SK-N-SH treated with all-trans-retinoic acid at 6 μM for 48 hours (cell line): ENCODE measurements at regions not wholly inside any gene's neighbourhood (a gene's known extent, or its start where the extent isn't known, plus 50 kb on each side); places are given as distances from the start of the nearest gene placed in this dataset.

Source experiments
- ATAC-seq: fragments of 200-7000 bp; cut with Tn5 transposase; 3 replicates; pipeline ENCODE4 v1.9.1; 2020; ENCODE audit warnings: mild to moderate bottlenecking, moderate library complexity
- ARNTL ChIP-seq: fragments of 450-650 bp; formaldehyde crosslinking; IDR thresholded peaks from 2 replicates; pipeline ENCODE4 v1.5.0; 2020; ENCODE audit warnings: low read depth, mild to moderate bottlenecking, moderate library complexity, borderline replicate concordance
- BACH2 ChIP-seq: fragments of 250-450 bp; sonication (Bioruptor Pico); IDR thresholded peaks from 2 replicates; pipeline ENCODE4 v1.9.0; 2021; ENCODE audit warnings: mild to moderate bottlenecking, borderline replicate concordance
- CSDC2 ChIP-seq: fragments of 250-450 bp; sonication (Bioruptor Pico); IDR thresholded peaks from 2 replicates; pipeline ENCODE4 v1.5.0; 2020; ENCODE audit warnings: mild to moderate bottlenecking, moderate library complexity
- ESRRG ChIP-seq: fragments of 250-450 bp; sonication (Bioruptor Pico); IDR thresholded peaks from 2 replicates; pipeline ENCODE4 v1.6.1; 2021; ENCODE audit warnings: mild to moderate bottlenecking
- GLIS3 ChIP-seq: fragments of 250-450 bp; sonication (Bioruptor Pico); IDR thresholded peaks from 2 replicates; pipeline ENCODE4 v1.5.0; 2020; ENCODE audit warnings: mild to moderate bottlenecking, moderate library complexity
- ISL1 ChIP-seq: fragments of 250-450 bp; sonication (Bioruptor Pico); IDR thresholded peaks from 2 replicates; pipeline ENCODE4 v2.1.2; 2022; ENCODE audit warnings: mild to moderate bottlenecking, moderate library complexity
- PPARA ChIP-seq: fragments of 250-450 bp; sonication (Bioruptor Pico); IDR thresholded peaks from 2 replicates; pipeline ENCODE4 v1.5.0; 2020; ENCODE audit warnings: mild to moderate bottlenecking, borderline replicate concordance
- RARB ChIP-seq: fragments of 250-450 bp; sonication (Bioruptor Pico); IDR thresholded peaks from 2 replicates; pipeline ENCODE4 v1.8.0; 2021; ENCODE audit warnings: mild to moderate bottlenecking, moderate library complexity
- SNAI2 ChIP-seq: fragments of 250-450 bp; sonication (Bioruptor Pico); IDR thresholded peaks from 2 replicates; pipeline ENCODE4 v1.5.0; 2020; ENCODE audit warnings: mild to moderate bottlenecking, moderate library complexity
- TCF4 ChIP-seq: fragments of 250-450 bp; sonication (Bioruptor Pico); IDR thresholded peaks from 2 replicates; pipeline ENCODE4 v1.8.0; 2021; ENCODE audit warnings: mild to moderate bottlenecking, moderate library complexity, borderline replicate concordance
- ZC3H10 ChIP-seq: fragments of 250-450 bp; sonication (Bioruptor Pico); IDR thresholded peaks from 2 replicates; pipeline ENCODE4 v1.5.1; 2021; ENCODE audit warnings: mild to moderate bottlenecking, moderate library complexity
- ZFP3 ChIP-seq: fragments of 250-450 bp; sonication (Bioruptor Pico); IDR thresholded peaks from 2 replicates; pipeline ENCODE4 v1.5.0; 2020; ENCODE audit warnings: mild to moderate bottlenecking, moderate library complexity
- ZFP30 ChIP-seq: fragments of 450-650 bp; formaldehyde crosslinking; IDR thresholded peaks from 2 replicates; pipeline ENCODE4 v1.5.0; 2022; ENCODE audit warnings: mild to moderate bottlenecking, moderate library complexity
- ZNF565 ChIP-seq: fragments of 450-650 bp; formaldehyde crosslinking; conservative IDR thresholded peaks from 2 replicates; pipeline ENCODE4 v1.5.0; 2020; ENCODE audit warnings: low read depth, mild to moderate bottlenecking, moderate library complexity
- ZNF70 ChIP-seq: fragments of 450-650 bp; formaldehyde crosslinking; IDR thresholded peaks from 2 replicates; pipeline ENCODE4 v1.5.0; 2020; ENCODE audit warnings: mild to moderate bottlenecking, moderate library complexity
- ZNF8 ChIP-seq: fragments of 450-650 bp; formaldehyde crosslinking; IDR thresholded peaks from 2 replicates; pipeline ENCODE4 v1.5.0; 2020; ENCODE audit warnings: mild to moderate bottlenecking, moderate library complexity
- TF ChIP-seq, protein P1 (sequence below): fragments of 250-450 bp; sonication (Bioruptor Pico); IDR thresholded peaks from 2 replicates; pipeline ENCODE4 v1.8.0; 2020; ENCODE audit warnings: mild to moderate bottlenecking, moderate library complexity, borderline replicate concordance
- TF ChIP-seq, protein P2 (sequence below): fragments of 250-450 bp; sonication (Bioruptor Pico); IDR thresholded peaks from 2 replicates; pipeline ENCODE4 v1.8.0; 2021; ENCODE audit warnings: low read depth, mild to moderate bottlenecking, moderate library complexity, borderline replicate concordance
- TF ChIP-seq, protein P3 (sequence below): fragments of 250-450 bp; sonication (Bioruptor Pico); IDR thresholded peaks from 2 replicates; pipeline ENCODE4 v1.5.0; 2020; ENCODE audit warnings: mild to moderate bottlenecking, moderate library complexity
- TF ChIP-seq, protein P4 (sequence below): fragments of 250-450 bp; sonication (Bioruptor Pico); IDR thresholded peaks from 2 replicates; pipeline ENCODE4 v1.5.1; 2020; ENCODE audit warnings: low read depth, mild to moderate bottlenecking, moderate library complexity
- TF ChIP-seq, protein P5 (sequence below): fragments of 250-450 bp; sonication (Bioruptor Pico); IDR thresholded peaks from 2 replicates; pipeline ENCODE4 v1.5.1; 2021; ENCODE audit warnings: mild to moderate bottlenecking, moderate library complexity

DNA sequence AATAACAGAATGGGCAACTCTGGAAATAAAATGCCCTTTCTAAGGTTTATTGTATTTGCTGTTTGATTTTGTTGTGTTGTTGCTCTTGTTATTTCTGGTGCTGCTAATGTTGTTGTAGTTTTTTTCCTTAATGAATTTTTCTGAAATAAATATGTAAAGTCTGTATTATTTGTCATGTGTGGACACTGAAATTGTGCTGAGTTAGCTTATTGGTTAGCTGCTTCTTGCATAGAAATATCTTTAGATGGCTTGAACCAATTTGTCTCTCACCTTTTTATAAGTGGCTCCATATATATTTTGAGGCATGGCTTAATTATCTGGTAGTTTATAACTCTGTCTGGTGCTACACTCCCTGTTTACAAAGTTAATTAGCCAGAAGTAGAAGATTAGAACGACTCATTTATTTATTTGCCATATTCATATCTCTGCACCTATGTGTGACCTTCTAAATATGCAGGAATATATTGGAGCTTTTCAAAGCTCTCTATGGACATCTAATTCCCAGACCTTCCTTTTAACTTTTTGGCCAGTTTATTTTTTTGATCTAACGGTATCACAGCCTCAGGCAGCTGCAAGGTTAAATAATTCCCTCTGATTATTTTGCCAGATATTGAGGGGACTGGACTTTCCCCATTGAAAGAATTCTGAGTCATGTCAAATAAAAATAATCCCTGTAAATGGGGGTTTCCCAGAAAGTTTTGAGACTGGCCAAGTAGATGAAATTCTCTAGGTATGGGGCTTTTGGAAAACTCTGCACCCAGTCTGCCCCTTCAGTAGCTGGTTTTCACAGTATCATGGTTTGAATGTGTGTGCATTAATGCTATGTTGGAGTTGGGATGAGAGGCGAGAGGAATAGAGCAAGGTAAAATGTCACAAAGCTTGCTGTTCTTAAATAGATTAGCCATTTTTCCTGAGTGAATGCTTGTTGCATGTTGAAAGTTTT lies 1331.7 kb upstream of the MIR17HG start:
- no peak for ATAC-seq
- TF ChIP-seq ZFP30 (no peak), ARNTL (CRISPR knock-in tag) (no peak)
- TF ChIP-seq, protein P1, sequence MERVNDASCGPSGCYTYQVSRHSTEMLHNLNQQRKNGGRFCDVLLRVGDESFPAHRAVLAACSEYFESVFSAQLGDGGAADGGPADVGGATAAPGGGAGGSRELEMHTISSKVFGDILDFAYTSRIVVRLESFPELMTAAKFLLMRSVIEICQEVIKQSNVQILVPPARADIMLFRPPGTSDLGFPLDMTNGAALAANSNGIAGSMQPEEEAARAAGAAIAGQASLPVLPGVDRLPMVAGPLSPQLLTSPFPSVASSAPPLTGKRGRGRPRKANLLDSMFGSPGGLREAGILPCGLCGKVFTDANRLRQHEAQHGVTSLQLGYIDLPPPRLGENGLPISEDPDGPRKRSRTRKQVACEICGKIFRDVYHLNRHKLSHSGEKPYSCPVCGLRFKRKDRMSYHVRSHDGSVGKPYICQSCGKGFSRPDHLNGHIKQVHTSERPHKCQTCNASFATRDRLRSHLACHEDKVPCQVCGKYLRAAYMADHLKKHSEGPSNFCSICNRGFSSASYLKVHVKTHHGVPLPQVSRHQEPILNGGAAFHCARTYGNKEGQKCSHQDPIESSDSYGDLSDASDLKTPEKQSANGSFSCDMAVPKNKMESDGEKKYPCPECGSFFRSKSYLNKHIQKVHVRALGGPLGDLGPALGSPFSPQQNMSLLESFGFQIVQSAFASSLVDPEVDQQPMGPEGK (CRISPR knock-in tag) = no peak
- TF ChIP-seq, protein P2, sequence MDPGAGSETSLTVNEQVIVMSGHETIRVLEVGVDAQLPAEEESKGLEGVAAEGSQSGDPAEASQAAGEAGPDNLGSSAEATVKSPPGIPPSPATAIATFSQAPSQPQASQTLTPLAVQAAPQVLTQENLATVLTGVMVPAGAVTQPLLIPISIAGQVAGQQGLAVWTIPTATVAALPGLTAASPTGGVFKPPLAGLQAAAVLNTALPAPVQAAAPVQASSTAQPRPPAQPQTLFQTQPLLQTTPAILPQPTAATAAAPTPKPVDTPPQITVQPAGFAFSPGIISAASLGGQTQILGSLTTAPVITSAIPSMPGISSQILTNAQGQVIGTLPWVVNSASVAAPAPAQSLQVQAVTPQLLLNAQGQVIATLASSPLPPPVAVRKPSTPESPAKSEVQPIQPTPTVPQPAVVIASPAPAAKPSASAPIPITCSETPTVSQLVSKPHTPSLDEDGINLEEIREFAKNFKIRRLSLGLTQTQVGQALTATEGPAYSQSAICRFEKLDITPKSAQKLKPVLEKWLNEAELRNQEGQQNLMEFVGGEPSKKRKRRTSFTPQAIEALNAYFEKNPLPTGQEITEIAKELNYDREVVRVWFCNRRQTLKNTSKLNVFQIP (CRISPR knock-in tag) = no peak
- TF ChIP-seq, all 23 proteins: peak for 0

DNA sequence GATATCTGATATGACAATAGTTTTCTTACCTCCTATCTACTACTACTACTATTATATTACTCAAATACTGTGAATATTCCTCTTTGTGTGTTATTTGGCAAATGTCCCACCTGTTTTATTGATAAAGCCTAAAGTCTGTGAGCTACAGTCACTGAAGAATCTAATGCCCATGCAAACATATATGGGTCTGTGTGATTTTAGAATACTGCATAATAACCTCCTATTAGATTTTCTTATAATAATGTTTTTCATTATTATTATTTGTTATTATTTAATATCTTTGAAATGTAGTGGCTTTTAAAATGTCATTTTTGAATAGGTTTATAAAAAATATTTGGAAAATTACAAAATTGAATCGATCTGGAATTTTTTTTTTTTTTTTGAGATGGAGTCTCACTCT lies 1330.8 kb upstream of the MIR17HG start:
- no peak for TF ChIP-seq ZNF565
- no peak for TF ChIP-seq GLIS3 (CRISPR knock-in tag)
- no peak for TF ChIP-seq ZC3H10 (CRISPR knock-in tag)
- TF ChIP-seq RARB (CRISPR knock-in tag) = no peak
- TF ChIP-seq, protein P3, sequence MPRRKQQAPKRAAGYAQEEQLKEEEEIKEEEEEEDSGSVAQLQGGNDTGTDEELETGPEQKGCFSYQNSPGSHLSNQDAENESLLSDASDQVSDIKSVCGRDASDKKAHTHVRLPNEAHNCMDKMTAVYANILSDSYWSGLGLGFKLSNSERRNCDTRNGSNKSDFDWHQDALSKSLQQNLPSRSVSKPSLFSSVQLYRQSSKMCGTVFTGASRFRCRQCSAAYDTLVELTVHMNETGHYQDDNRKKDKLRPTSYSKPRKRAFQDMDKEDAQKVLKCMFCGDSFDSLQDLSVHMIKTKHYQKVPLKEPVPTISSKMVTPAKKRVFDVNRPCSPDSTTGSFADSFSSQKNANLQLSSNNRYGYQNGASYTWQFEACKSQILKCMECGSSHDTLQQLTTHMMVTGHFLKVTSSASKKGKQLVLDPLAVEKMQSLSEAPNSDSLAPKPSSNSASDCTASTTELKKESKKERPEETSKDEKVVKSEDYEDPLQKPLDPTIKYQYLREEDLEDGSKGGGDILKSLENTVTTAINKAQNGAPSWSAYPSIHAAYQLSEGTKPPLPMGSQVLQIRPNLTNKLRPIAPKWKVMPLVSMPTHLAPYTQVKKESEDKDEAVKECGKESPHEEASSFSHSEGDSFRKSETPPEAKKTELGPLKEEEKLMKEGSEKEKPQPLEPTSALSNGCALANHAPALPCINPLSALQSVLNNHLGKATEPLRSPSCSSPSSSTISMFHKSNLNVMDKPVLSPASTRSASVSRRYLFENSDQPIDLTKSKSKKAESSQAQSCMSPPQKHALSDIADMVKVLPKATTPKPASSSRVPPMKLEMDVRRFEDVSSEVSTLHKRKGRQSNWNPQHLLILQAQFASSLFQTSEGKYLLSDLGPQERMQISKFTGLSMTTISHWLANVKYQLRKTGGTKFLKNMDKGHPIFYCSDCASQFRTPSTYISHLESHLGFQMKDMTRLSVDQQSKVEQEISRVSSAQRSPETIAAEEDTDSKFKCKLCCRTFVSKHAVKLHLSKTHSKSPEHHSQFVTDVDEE (CRISPR knock-in tag) = no peak
- TF ChIP-seq SNAI2 (CRISPR knock-in tag) = no peak
- no peak for TF ChIP-seq ZNF70
- TF ChIP-seq ARNTL (CRISPR knock-in tag) = no peak
- TF ChIP-seq ZFP3 (CRISPR knock-in tag) = no peak
- TF ChIP-seq CSDC2 (CRISPR knock-in tag) = no peak
- no peak for TF ChIP-seq BACH2 (CRISPR knock-in tag)
- no peak for ATAC-seq

DNA sequence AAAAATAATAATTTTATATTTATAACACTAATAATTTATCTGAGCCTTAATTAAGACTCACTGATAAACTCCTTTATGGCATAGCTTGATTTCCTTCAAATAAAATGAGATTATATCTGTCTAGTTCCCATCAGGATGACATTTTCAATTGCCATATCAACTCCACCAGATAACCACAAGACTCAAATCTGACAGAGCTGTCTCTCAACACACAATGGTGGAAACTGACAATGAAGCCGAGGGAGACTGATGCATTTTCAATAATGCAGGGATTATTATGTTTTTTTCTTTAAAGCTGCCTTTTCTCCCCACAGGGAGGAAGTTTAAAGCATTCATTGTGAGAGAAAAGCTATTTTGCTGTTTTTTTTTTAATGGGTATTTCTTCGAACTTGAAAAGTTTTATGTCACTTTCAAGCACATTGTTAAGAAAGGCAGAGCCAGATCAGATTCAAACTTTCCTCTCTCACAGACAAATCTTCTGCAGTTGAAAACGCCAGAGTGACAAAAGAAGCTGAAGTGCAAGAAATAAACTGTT lies 1326.9 kb upstream of the MIR17HG start:
- ATAC-seq = no peak
- TF ChIP-seq ARNTL (CRISPR knock-in tag) (no peak), ZFP3 (CRISPR knock-in tag) (no peak), PPARA (CRISPR knock-in tag) (no peak), ZNF8 (CRISPR knock-in tag) (no peak), ESRRG (CRISPR knock-in tag) (no peak), GLIS3 (CRISPR knock-in tag) (no peak), ISL1 (CRISPR knock-in tag) (no peak), TCF4 (no peak), ZNF70 (no peak)
- TF ChIP-seq, protein P4, sequence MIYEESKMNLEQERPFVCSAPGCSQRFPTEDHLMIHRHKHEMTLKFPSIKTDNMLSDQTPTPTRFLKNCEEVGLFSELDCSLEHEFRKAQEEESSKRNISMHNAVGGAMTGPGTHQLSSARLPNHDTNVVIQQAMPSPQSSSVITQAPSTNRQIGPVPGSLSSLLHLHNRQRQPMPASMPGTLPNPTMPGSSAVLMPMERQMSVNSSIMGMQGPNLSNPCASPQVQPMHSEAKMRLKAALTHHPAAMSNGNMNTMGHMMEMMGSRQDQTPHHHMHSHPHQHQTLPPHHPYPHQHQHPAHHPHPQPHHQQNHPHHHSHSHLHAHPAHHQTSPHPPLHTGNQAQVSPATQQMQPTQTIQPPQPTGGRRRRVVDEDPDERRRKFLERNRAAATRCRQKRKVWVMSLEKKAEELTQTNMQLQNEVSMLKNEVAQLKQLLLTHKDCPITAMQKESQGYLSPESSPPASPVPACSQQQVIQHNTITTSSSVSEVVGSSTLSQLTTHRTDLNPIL (CRISPR knock-in tag) = no peak
- TF ChIP-seq, protein P1 (CRISPR knock-in tag) = no peak
- TF ChIP-seq, protein P5, sequence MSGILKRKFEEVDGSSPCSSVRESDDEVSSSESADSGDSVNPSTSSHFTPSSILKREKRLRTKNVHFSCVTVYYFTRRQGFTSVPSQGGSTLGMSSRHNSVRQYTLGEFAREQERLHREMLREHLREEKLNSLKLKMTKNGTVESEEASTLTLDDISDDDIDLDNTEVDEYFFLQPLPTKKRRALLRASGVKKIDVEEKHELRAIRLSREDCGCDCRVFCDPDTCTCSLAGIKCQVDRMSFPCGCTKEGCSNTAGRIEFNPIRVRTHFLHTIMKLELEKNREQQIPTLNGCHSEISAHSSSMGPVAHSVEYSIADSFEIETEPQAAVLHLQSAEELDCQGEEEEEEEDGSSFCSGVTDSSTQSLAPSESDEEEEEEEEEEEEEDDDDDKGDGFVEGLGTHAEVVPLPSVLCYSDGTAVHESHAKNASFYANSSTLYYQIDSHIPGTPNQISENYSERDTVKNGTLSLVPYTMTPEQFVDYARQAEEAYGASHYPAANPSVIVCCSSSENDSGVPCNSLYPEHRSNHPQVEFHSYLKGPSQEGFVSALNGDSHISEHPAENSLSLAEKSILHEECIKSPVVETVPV (CRISPR knock-in tag) = no peak
- TF ChIP-seq, all 23 proteins: peak for 0
